ENCODE measurements at regions not wholly inside any gene's neighbourhood (a gene's known extent, or its start where the extent isn't known, plus 50 kb on each side); places are given as distances from the start of the nearest gene placed in this dataset.

DNA sequence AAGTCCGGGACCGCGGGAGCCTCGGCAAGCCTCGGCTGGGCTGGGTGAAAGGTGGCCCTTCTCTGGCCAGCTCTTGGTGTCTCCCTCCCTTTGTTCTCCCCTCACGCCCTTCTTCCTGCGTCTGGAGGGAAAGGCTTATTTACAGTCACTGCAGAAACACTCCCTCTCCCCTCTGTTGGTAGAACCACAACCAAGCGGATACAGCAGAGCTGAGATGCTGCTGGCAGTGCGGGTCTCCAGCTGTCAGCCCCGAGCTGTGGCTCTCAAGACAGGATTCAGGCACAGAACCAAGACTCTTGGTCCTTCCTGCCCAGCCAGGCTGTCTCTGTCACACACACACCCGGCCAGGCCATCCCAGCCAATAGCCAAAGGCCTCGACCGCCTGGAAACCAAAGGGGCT lies 133.3 kb downstream of the ENGASE start:
- Mint-ChIP-seq H3K27ac (no peak overlapping the region), H3K4me1 (no peaks in the 10 kb centered on the region), H3K36me3 (no peaks in the 10 kb centered on the region), H3K27me3 (peaks cover 21% of the 10 kb centered on the region), H3K4me3 (no peak overlapping the region), H3K9me3 (no peaks in the 10 kb centered on the region)
- no peak for DNase-seq
- CTCF ChIA-PET, result no interaction called here

GRCh38 chr17:79205688-79206205 lies 131.1 kb downstream of the ENGASE start:
- H3K4me1 Mint-ChIP-seq, result no peaks in the 10 kb centered on the region
- CTCF ChIA-PET, result no interaction called here
- H3K9me3 Mint-ChIP-seq, result no peaks in the 10 kb centered on the region
- H3K4me3 Mint-ChIP-seq, result no peak overlapping the region
- no peak overlapping the region for H3K27ac Mint-ChIP-seq
- no peaks in the 10 kb centered on the region for H3K36me3 Mint-ChIP-seq
- peaks cover 15% of the 10 kb centered on the region for H3K27me3 Mint-ChIP-seq
- DNase-seq, result no peak

GRCh38 chr17:79204261-79204660 lies 129.6 kb downstream of the ENGASE start:
- Mint-ChIP-seq H3K27me3 (peaks cover 17% of the 10 kb centered on the region), H3K27ac (no peak overlapping the region), H3K36me3 (no peaks in the 10 kb centered on the region), H3K9me3 (no peaks in the 10 kb centered on the region), H3K4me1 (no peaks in the 10 kb centered on the region), H3K4me3 (no peak overlapping the region)
- CTCF ChIA-PET, result no interaction called here
- DNase-seq, result no peak

GRCh38 chr17:79203657-79204056 lies 129.0 kb downstream of the ENGASE start:
- H3K4me3 Mint-ChIP-seq, result no peak overlapping the region
- CTCF ChIA-PET, result no interaction called here
- no peak for DNase-seq
- no peaks in the 10 kb centered on the region for H3K9me3 Mint-ChIP-seq
- H3K4me1 Mint-ChIP-seq, result no peaks in the 10 kb centered on the region
- H3K27me3 Mint-ChIP-seq, result peaks cover 17% of the 10 kb centered on the region
- H3K27ac Mint-ChIP-seq, result no peak overlapping the region
- H3K36me3 Mint-ChIP-seq, result no peaks in the 10 kb centered on the region

- no peaks in the 10 kb centered on the region for H3K36me3 Mint-ChIP-seq
- no peak overlapping the region for H3K27ac Mint-ChIP-seq
- CTCF ChIA-PET, result no interaction called here
- H3K4me1 Mint-ChIP-seq, result no peaks in the 10 kb centered on the region
- no peak overlapping the region for H3K4me3 Mint-ChIP-seq
- no peak for DNase-seq
- peaks cover 12% of the 10 kb centered on the region for H3K27me3 Mint-ChIP-seq
- H3K9me3 Mint-ChIP-seq, result no peaks in the 10 kb centered on the region
Observed at GRCh38 chr17:79203016-79203415, 128.4 kb downstream of the ENGASE start.

GRCh38 chr17:79202480-79202879 lies 127.9 kb downstream of the ENGASE start:
- CTCF ChIA-PET, result no interaction called here
- Mint-ChIP-seq H3K36me3 (no peaks in the 10 kb centered on the region), H3K4me1 (no peaks in the 10 kb centered on the region), H3K27me3 (peaks cover 10% of the 10 kb centered on the region), H3K4me3 (no peak overlapping the region), H3K27ac (no peak overlapping the region), H3K9me3 (no peaks in the 10 kb centered on the region)
- DNase-seq, result no peak

DNA sequence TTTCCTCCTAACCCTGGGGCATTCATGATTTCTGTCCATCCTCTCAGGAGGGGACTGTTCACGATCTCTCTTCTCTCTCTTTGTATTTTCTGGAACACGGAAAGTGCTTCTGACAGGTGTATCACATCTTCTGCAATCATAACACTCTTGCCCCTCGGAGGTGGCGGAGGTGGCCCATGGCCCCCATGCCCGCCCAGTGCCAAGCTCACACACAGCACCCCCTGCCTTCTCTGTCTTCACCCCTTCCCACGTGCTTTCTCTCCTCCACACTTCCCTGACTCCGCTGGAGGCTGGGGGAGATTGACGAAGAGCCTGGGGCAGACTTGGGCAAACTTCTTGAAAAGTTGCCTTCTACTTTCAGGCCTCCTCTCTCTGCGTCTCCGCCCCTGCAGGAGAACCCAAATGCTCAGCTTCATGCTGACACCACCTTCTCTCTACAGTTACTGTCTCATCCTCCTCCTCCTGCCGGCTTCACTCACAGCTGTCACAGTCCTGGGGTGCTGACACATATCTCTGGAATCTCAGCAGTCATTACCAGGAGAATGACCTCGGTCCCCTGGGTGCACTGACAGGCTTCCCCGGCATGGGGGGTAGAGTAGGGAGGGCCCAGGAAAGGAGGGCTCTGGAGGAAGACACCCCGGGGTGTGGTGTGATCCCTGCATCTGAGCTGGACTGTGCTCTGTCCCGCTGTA lies 127.1 kb downstream of the ENGASE start:
- Mint-ChIP-seq H3K4me3 (no peak overlapping the region), H3K4me1 (no peaks in the 10 kb centered on the region), H3K9me3 (no peaks in the 10 kb centered on the region), H3K27me3 (peaks cover 10% of the 10 kb centered on the region), H3K36me3 (no peaks in the 10 kb centered on the region), H3K27ac (no peak overlapping the region)
- CTCF ChIA-PET, result no interaction called here
- no peak for DNase-seq

DNA sequence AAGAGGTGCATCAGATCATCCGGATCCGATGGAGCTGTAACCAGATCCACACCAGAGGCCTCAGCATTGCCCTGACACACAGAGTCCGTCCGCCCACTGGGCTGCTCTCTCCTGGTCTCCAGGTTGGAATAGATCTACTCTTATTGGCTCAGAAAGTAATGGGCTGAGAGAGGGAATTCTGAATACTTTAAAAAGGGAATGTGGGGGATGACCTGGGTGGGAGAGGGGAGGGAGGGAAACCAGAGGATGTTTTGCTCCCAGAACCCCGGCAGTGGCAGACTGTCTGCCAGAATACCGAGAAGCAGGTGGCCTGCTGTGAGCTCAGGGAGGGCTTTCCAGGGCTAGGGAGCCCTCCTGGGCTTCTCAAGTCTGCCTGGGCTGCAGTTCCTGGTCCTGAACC lies 126.5 kb downstream of the ENGASE start:
- CTCF ChIA-PET, result no interaction called here
- Mint-ChIP-seq H3K9me3 (no peaks in the 10 kb centered on the region), H3K36me3 (no peaks in the 10 kb centered on the region), H3K27me3 (peaks cover 13% of the 10 kb centered on the region), H3K4me3 (no peak overlapping the region), H3K4me1 (no peaks in the 10 kb centered on the region), H3K27ac (no peak overlapping the region)
- DNase-seq, result no peak

DNA sequence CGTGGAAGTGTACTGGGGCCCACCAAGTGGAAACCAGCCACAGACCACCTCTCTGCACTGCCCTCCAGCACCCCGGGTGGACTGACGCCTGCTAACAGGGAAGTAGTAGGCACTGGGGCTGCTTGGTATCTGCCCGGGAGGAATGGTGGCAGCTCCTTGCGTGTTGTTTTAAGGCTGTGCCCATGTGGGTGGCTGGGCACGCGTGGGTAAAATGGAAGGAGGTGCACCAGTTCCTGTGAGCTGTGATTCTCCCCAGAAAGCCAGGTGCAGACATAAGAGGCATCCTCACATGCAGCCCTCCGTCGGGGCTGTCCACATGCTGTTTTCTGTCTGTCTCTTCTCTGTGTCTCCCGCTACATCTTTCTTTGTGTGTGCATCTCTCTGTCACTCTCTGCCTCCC lies 122.3 kb downstream of the ENGASE start:
- Mint-ChIP-seq H3K4me3 (no peak overlapping the region), H3K9me3 (no peaks in the 10 kb centered on the region), H3K27me3 (peaks cover 39% of the 10 kb centered on the region), H3K27ac (no peak overlapping the region), H3K36me3 (no peaks in the 10 kb centered on the region), H3K4me1 (no peaks in the 10 kb centered on the region)
- no peak for DNase-seq
- CTCF ChIA-PET, result no interaction called here

GRCh38 chr17:79192503-79193351 lies 118.1 kb downstream of the ENGASE start:
- Mint-ChIP-seq H3K27me3 (peaks cover 61% of the 10 kb centered on the region), H3K36me3 (no peaks in the 10 kb centered on the region), H3K9me3 (no peaks in the 10 kb centered on the region), H3K4me3 (no peak overlapping the region), H3K4me1 (no peaks in the 10 kb centered on the region), H3K27ac (no peak overlapping the region)
- DNase-seq, result peak; percentile 68
- CTCF ChIA-PET, result no interaction called here

DNA sequence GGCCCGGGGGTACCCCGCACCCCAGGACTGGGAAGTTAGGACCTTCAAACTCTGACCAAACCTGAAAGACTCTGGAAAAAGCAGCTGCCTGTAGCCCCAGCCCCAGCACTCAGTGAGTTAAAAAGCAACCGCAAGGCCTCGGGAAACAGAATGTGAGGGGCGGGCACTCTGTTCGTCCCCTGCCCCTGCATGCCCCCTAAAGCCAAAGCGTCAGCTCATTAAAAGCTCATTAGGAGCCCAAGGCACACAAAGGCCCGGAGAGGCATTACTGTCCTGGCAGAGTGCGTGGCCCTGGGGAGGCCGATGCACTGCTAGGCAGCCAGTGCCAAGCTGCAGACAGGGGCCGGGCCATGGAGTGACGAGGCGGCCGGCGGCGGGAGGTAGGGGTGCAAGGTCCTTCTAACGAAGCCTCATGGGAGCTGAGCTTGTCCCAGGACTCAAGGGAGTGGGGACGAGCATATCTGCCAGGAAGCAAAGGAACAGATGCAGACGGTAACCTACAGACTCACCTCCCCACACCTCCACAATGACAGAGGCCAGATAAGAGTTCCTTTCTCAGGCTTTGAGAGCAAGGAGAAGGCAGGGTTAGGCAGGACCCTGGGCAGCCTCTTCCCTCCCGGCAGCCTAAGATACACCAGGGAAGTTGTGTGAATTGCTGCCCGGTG lies 116.8 kb downstream of the ENGASE start:
- Mint-ChIP-seq H3K27ac (no peak overlapping the region), H3K4me3 (no peak overlapping the region), H3K36me3 (no peaks in the 10 kb centered on the region), H3K9me3 (no peaks in the 10 kb centered on the region), H3K4me1 (no peaks in the 10 kb centered on the region), H3K27me3 (peaks cover 72% of the 10 kb centered on the region)
- no peak for DNase-seq
- CTCF ChIA-PET, result interaction anchor here (0.8 to 4.8 kb wide), 2 partner anchors 201 to 208 kb away, joined by 3 to 24 read pairs; no protein-coding TSS in a partner anchor

- CTCF ChIA-PET, result interaction anchor here (4.8 kb wide), 1 partner anchor 203 kb away, joined by 24 read pairs; no protein-coding TSS in a partner anchor
Observed at GRCh38 chr17:79189305-79189704, 114.7 kb downstream of the ENGASE start.

DNA sequence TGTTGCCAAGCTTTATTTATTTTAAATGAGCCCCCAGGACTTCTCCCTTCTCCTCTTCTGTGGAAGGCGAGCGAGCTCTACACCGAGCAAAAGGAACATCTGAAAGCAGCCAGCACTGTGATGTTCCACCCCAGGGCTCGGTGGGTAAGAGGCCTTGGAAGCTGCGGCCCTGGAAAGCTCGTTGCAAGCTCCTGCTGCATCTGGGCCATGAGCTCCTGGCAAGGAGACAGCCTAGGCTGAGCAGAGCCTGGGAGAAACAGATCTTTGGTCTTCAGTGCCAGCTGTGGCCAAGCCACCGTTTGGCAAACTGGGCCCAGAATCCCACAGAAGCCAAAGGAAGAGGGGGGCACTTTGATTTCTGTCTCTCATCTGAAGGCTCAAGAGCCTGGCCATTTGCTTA lies 114.1 kb downstream of the ENGASE start:
- Mint-ChIP-seq H3K36me3 (no peaks in the 10 kb centered on the region), H3K27me3 (peaks cover 86% of the 10 kb centered on the region), H3K9me3 (no peaks in the 10 kb centered on the region), H3K4me1 (no peaks in the 10 kb centered on the region), H3K4me3 (no peak overlapping the region), H3K27ac (no peak overlapping the region)
- CTCF ChIA-PET, result interaction anchor here (4.8 kb wide), 1 partner anchor 204 kb away, joined by 24 read pairs; no protein-coding TSS in a partner anchor
- no peak for DNase-seq

More at GRCh38 chr17:79189305-79189704, 114.7 kb downstream of the ENGASE start:
- no peaks in the 10 kb centered on the region for H3K36me3 Mint-ChIP-seq
- H3K9me3 Mint-ChIP-seq, result no peaks in the 10 kb centered on the region
- no peak overlapping the region for H3K27ac Mint-ChIP-seq
- no peak overlapping the region for H3K4me3 Mint-ChIP-seq
- no peak for DNase-seq
- H3K27me3 Mint-ChIP-seq, result peaks cover 84% of the 10 kb centered on the region
- no peaks in the 10 kb centered on the region for H3K4me1 Mint-ChIP-seq

- Mint-ChIP-seq H3K36me3 (no peaks in the 10 kb centered on the region), H3K27me3 (peaks cover 87% of the 10 kb centered on the region), H3K9me3 (no peaks in the 10 kb centered on the region), H3K27ac (no peak overlapping the region), H3K4me1 (peaks cover 3% of the 10 kb centered on the region), H3K4me3 (no peak overlapping the region)
- CTCF ChIA-PET, result interaction anchor here (4.8 kb wide), 1 partner anchor 204 kb away, joined by 24 read pairs; no protein-coding TSS in a partner anchor
- peak; percentile 29 for DNase-seq
Observed at GRCh38 chr17:79188048-79188447, 113.4 kb downstream of the ENGASE start.
